K562 (cell line): ENCODE measurements at regions not wholly inside any gene's neighbourhood (a gene's known extent, or its start where the extent isn't known, plus 50 kb on each side); places are given as distances from the start of the nearest gene placed in this dataset.

Experiments
- ATAC-seq: fragments of 200-7000 bp; cut with Tn5 transposase; 3 replicates; pipeline ENCODE4 v1.9.1; 2020; ENCODE audit warnings: moderate library complexity
- BruUV-seq: library from RNA; stranded (reverse); fragments of 400-500 nt; replicated peaks from 2 replicates; lab custom pipeline; 2021; lab: Mats Ljungman, UMichigan
- CTCF ChIA-PET: fragments of 300-600 bp; formaldehyde crosslinking; extraction: SDS; loops from one replicate; lab custom pipeline; 2021; ENCODE audit warnings: low intra/inter-chr PET ratio; lab: Yijun Ruan, JAX
- POLR2A ChIA-PET: fragments of 300-600, 350-650 bp; sonication (Branson Sonifier 250); formaldehyde crosslinking; extraction: SDS; loops from one replicate; lab custom pipeline; 2021; ENCODE audit warnings: antibody characterized with exemption, inconsistent platforms; lab: Yijun Ruan, JAX
- DNase-seq, 4 experiments: peaks; one replicate each; pipeline versions ENCODE4 v3.0.0 to v3.0.0-alpha.2; 2011 to 2018; ENCODE audit warnings: low spot score in 3 of 4, mixed read lengths in 3 of 4; ENCODE audit errors: extremely low read depth in 1 of 4
- FAIRE-seq: peaks from 2 replicates; lab custom pipeline; 2011; peaks lifted over from hg19 to GRCh38; lab: Jason Lieb, UNC
- H2AFZ ChIP-seq: 2 replicates; pipeline ENCODE4 v1.6.0; 2011; ENCODE audit warnings: low read depth, low read length, control low read depth, inconsistent platforms
- H3K27ac ChIP-seq: fragments of 200-600 bp; 3 replicates; pipeline ENCODE4 v1.8.0; 2011; ENCODE audit warnings: low read depth, mild to moderate bottlenecking, control low read depth, inconsistent platforms, low read length, moderate library complexity, mixed read lengths; ENCODE audit errors: extremely low read depth
- H3K27me3 ChIP-seq, 2 experiments: fragments of 300-600 bp in 1 of 2; 2 replicates in 1 of 2; 3 replicates in 1 of 2; pipeline versions ENCODE4 v1.6.0 to v1.8.0; 2011; ENCODE audit warnings: inconsistent platforms in 2 of 2, low read length in 2 of 2, mild to moderate bottlenecking in 1 of 2, mixed read lengths in 1 of 2, moderate library complexity in 1 of 2; ENCODE audit not compliant: control insufficient read depth in 2 of 2, insufficient read depth in 2 of 2
- H3K36me3 ChIP-seq: fragments of 300-600 bp; 3 replicates; pipeline ENCODE4 v1.8.0; 2011; ENCODE audit warnings: mild to moderate bottlenecking, low read length, inconsistent platforms; ENCODE audit not compliant: control insufficient read depth, insufficient read depth
- H3K4me1 ChIP-seq, 2 experiments: fragments of 200-600 bp in 1 of 2; replicated peaks in 1 of 2; 2 replicates in 1 of 2; 3 replicates in 1 of 2; pipeline versions ENCODE4 v1.5.1 to v1.8.0; 2011; ENCODE audit warnings: inconsistent platforms in 2 of 2, low read length in 2 of 2, mild to moderate bottlenecking in 1 of 2, mixed read lengths in 1 of 2, moderate library complexity in 1 of 2; ENCODE audit not compliant: control insufficient read depth in 2 of 2, insufficient read depth in 2 of 2
- H3K4me2 ChIP-seq: 2 replicates; pipeline ENCODE4 v1.6.1; 2011; ENCODE audit warnings: low read length, control low read depth, inconsistent platforms, mixed read lengths; ENCODE audit not compliant: insufficient read depth
- H3K4me3 ChIP-seq: fragments of 200-600 bp; sonication (generic), shearing (Covaris generic); 2 replicates; pipeline ENCODE4 v1.5.1; 2016; ENCODE audit warnings: control low read depth, inconsistent platforms
- H3K79me2 ChIP-seq: fragments of 200-600 bp; 3 replicates; pipeline ENCODE4 v1.8.0; 2011; ENCODE audit warnings: low read length, inconsistent platforms; ENCODE audit not compliant: control insufficient read depth, insufficient read depth
- H3K9ac ChIP-seq, 2 experiments: 2 replicates each; pipeline versions ENCODE4 v1.6.0 to v1.6.1; 2011; ENCODE audit warnings: low read depth in 2 of 2, low read length in 2 of 2, control low read depth in 1 of 2, inconsistent platforms in 1 of 2, mild to moderate bottlenecking in 1 of 2, mixed read lengths in 1 of 2; ENCODE audit not compliant: insufficient read depth in 1 of 2
- H3K9me1 ChIP-seq: one replicate; pipeline ENCODE4 v1.6.0; 2011; ENCODE audit warnings: inconsistent platforms, mild to moderate bottlenecking, low read length, moderate library complexity; ENCODE audit not compliant: control insufficient read depth, insufficient read depth
- H3K9me3 ChIP-seq: replicated peaks from 2 replicates; pipeline ENCODE4 v1.5.1; 2011; ENCODE audit warnings: low read depth, low read length, inconsistent platforms; ENCODE audit not compliant: control insufficient read depth, insufficient read depth
- H4K20me1 ChIP-seq: replicated peaks from 2 replicates; pipeline ENCODE4 v1.6.1; 2011; ENCODE audit warnings: low read length, inconsistent platforms, mixed read lengths; ENCODE audit not compliant: control insufficient read depth, insufficient read depth
- ARID3A ChIP-seq: IDR thresholded peaks from 2 replicates; pipeline ENCODE4 v1.6.1; 2012; ENCODE audit warnings: low read depth, low read length, improper control_type of control experiment, borderline replicate concordance
- E2F8 ChIP-seq: fragments of 450-650 bp; IDR thresholded peaks from 2 replicates; pipeline ENCODE4 v1.7.1; 2018; ENCODE audit warnings: mild to moderate bottlenecking, low read depth; ENCODE audit not compliant: partially characterized antibody
- KAT8 ChIP-seq: fragments of 450-650 bp; IDR thresholded peaks from 2 replicates; pipeline ENCODE4 v1.6.1; 2016; ENCODE audit warnings: low read depth, mild to moderate bottlenecking
- POU5F1 ChIP-seq: fragments of 150-350 bp; IDR thresholded peaks from 2 replicates; pipeline ENCODE4 v1.6.1; 2014; ENCODE audit warnings: borderline replicate concordance, low read length, low read depth, mild to moderate bottlenecking; ENCODE audit not compliant: partially characterized antibody
- ZBTB40 ChIP-seq, 2 experiments: fragments of 450-650 bp in 1 of 2; sonication (generic) in 1 of 2; formaldehyde crosslinking in 1 of 2; IDR thresholded peaks; 2 replicates each; pipeline versions ENCODE4 v1.7.1 to v1.9.0; 2016 to 2022; ENCODE audit warnings: inconsistent platforms in 1 of 2, mild to moderate bottlenecking in 1 of 2, missing genetic modification reagents in 1 of 2
- WGBS: fragments of 100-300 bp; shearing (Covaris generic); methylation state at CpG from one replicate; pipeline ENCODE4 v1.1.6; 2016; ENCODE audit warnings: low coverage, mixed read lengths; ENCODE audit not compliant: insufficient coverage; ENCODE audit errors: missing lambda C conversion rate; 5-methylcytosine and 5-hydroxymethylcytosine counted together
- in situ Hi-C: fragments of 300-500 bp; cut with MboI; formaldehyde crosslinking; loops from 4 replicates; pipeline ENCODE4 v1.15.0; 2018; ENCODE audit warnings: inconsistent platforms, mixed read lengths
- intact Hi-C: fragments of 100-400 bp; cut with micrococcal nuclease; formaldehyde crosslinking; loops from 2 replicates; pipeline ENCODE4 v1.14.2; 2022

- POLR2A ChIA-PET: no interaction called here
- intact Hi-C loops: no loop called here
- no peak overlapping the region for H2AFZ ChIP-seq
These were observed 236.7 kb downstream of the BCL11B start for GRCh38 chr14:99035268-99035667.

More at GRCh38 chr14:99035268-99035667, 236.7 kb downstream of the BCL11B start:
- FAIRE-seq (no peak), DNase-seq (no peak), ATAC-seq (no peak)
- no peak for TF ChIP-seq ZBTB40 (IDR thresholded peaks at IDR 0.05)
- no peak for TF ChIP-seq ZBTB40 (CRISPR knock-in tag; IDR thresholded peaks at IDR 0.05)
- TF ChIP-seq KAT8: no peak
- TF ChIP-seq ARID3A: no peak
- no peak for TF ChIP-seq E2F8
- TF ChIP-seq POU5F1: no peak
- no peaks in the 10 kb centered on the region for H4K20me1 ChIP-seq
- H3K4me2 ChIP-seq: no peak overlapping the region
- H3K79me2 ChIP-seq: no peaks in the 10 kb centered on the region
- H3K27me3 ChIP-seq: no peaks in the 10 kb centered on the region
- no peaks in the 10 kb centered on the region for H3K4me1 ChIP-seq
- in situ Hi-C loops: no loop called here
- no TSS peak for BruUV-seq
- H3K9me3 ChIP-seq: no peaks in the 10 kb centered on the region
- H3K4me3 ChIP-seq: no peak overlapping the region
- no peaks in the 10 kb centered on the region for H3K9me1 ChIP-seq
- CTCF ChIA-PET: no interaction called here
- no peak overlapping the region for H3K27ac ChIP-seq
- WGBS: 0% methylated on average over 4 of the region's 4 CpGs
- no peaks in the 10 kb centered on the region for H3K36me3 ChIP-seq
- no peak overlapping the region for H3K9ac ChIP-seq
